ENCODE measurements at regions not wholly inside any gene's neighbourhood (a gene's known extent, or its start where the extent isn't known, plus 50 kb on each side); places are given as distances from the start of the nearest gene placed in this dataset.

GRCh38 chr9:89714321-89714720 is 109.5 kb downstream of the GADD45G start (continued):
- TF ChIP-seq ZNF462 (CRISPR knock-in tag; IDR thresholded peaks at IDR 0.05) (no peak), REST (IDR thresholded peaks at IDR 0.05; ENCODE audit: unreplicated experiment) (no peak), ZNF114 (CRISPR knock-in tag; IDR thresholded peaks at IDR 0.05) (no peak), ZNF331 (CRISPR knock-in tag; IDR thresholded peaks at IDR 0.05; ENCODE audit: low read depth) (no peak)

GRCh38 chr9:89715318-89715858 is 110.6 kb downstream of the GADD45G start:
- DNase-seq (ENCODE audit: low spot score) (no peak), ATAC-seq (no peak)
- no peaks in the 10 kb centered on the region for H4K20me1 ChIP-seq (replicated peaks; ENCODE audit: insufficient read depth)
- Mint-ChIP-seq H3K27me3 (ENCODE audit: insufficient read depth, low read depth, poor library complexity) (peaks cover 10% of the 10 kb centered on the region), H3K9me3 (no peaks in the 10 kb centered on the region), H3K4me3 (no peak overlapping the region), H3K36me3 (ENCODE audit: low read depth) (no peaks in the 10 kb centered on the region), H3K27ac (no peak overlapping the region), H3K4me1 (no peaks in the 10 kb centered on the region)
- H3K27ac ChIP-seq (ENCODE audit: low read depth): no peak overlapping the region
- no peak overlapping the region for H2AFZ ChIP-seq
- peaks cover 3% of the 10 kb centered on the region; the same call in 1 of the 2 replicates for H3K9me2 ChIP-seq (ENCODE audit: insufficient read depth)
- H3K4me1 ChIP-seq (ENCODE audit: insufficient read depth): no peaks in the 10 kb centered on the region
- H3K4me2 ChIP-seq: no peak overlapping the region
- H3K79me2 ChIP-seq (replicated peaks; ENCODE audit: insufficient read depth): no peaks in the 10 kb centered on the region
- H3K27me3 ChIP-seq (ENCODE audit: insufficient read depth): no peaks in the 10 kb centered on the region
- H3K36me3 ChIP-seq (ENCODE audit: insufficient read depth): no peaks in the 10 kb centered on the region
- TF ChIP-seq CREB1 (CRISPR knock-in tag; IDR thresholded peaks at IDR 0.05; ENCODE audit: low read depth): no peak
- TF ChIP-seq POLR2AphosphoS5 (IDR thresholded peaks at IDR 0.05; ENCODE audit: low read depth): no peak
- no peak for TF ChIP-seq JUNB (IDR thresholded peaks at IDR 0.05; ENCODE audit: unreplicated experiment)
- no peak for TF ChIP-seq ZNF114 (CRISPR knock-in tag; IDR thresholded peaks at IDR 0.05)
- no peak for TF ChIP-seq EZH2 (IDR thresholded peaks at IDR 0.05; ENCODE audit: low read depth, unreplicated experiment)
- no peak for TF ChIP-seq REST (IDR thresholded peaks at IDR 0.05; ENCODE audit: unreplicated experiment)
- TF ChIP-seq STAT1 (IDR thresholded peaks at IDR 0.05; ENCODE audit: unreplicated experiment): no peak
- H3F3A ChIP-seq (replicated peaks; ENCODE audit: low read depth): no peaks in the 10 kb centered on the region
- no peak overlapping the region for H3K4me3 ChIP-seq

All from GM23338 (cell line).